ENCODE measurements at regions not wholly inside any gene's neighbourhood (a gene's known extent, or its start where the extent isn't known, plus 50 kb on each side); places are given as distances from the start of the nearest gene placed in this dataset.

GRCh38 chr16:18048853-18049546 lies 287.5 kb downstream of the NPIPA8 start:
- no peak for TF ChIP-seq CTCF (IDR thresholded peaks at IDR 0.05; ENCODE audit: low read depth, low read length, missing control alignments)
- no peak overlapping the region for H3K4me3 ChIP-seq (ENCODE audit: low read depth, low read length)
- DNase-seq (ENCODE audit: low read depth): no peak
- in situ Hi-C loops (cut with HindIII; ENCODE audit: low sequenced_read_pairs): loop anchor here (10.0 kb wide), 1 partner anchor 194 kb away; no protein-coding TSS in a partner anchor

GRCh38 chr16:18047761-18048160 lies 288.8 kb downstream of the NPIPA8 start:
- in situ Hi-C loops (cut with HindIII; ENCODE audit: low sequenced_read_pairs): loop anchor here (10.0 kb wide), 1 partner anchor 193 kb away; no protein-coding TSS in a partner anchor
- no peak for TF ChIP-seq CTCF (IDR thresholded peaks at IDR 0.05; ENCODE audit: low read depth, low read length, missing control alignments)
- DNase-seq (ENCODE audit: low read depth): no peak
- H3K4me3 ChIP-seq (ENCODE audit: low read depth, low read length): no peak overlapping the region

GRCh38 chr16:18045356-18045755 lies 291.2 kb downstream of the NPIPA8 start:
- in situ Hi-C loops (cut with HindIII; ENCODE audit: low sequenced_read_pairs): loop anchor here (10.0 kb wide), 1 partner anchor 191 kb away; no protein-coding TSS in a partner anchor
- no peak for DNase-seq (ENCODE audit: low read depth)
- no peak for TF ChIP-seq CTCF (IDR thresholded peaks at IDR 0.05; ENCODE audit: low read depth, low read length, missing control alignments)
- no peak overlapping the region for H3K4me3 ChIP-seq (ENCODE audit: low read depth, low read length)

- H3K4me3 ChIP-seq (ENCODE audit: low read depth, low read length): no peak overlapping the region
- TF ChIP-seq CTCF (IDR thresholded peaks at IDR 0.05; ENCODE audit: low read depth, low read length, missing control alignments): no peak
- in situ Hi-C loops (cut with HindIII; ENCODE audit: low sequenced_read_pairs): loop anchor here (10.0 kb wide), 1 partner anchor 187 kb away; no protein-coding TSS in a partner anchor
- no peak for DNase-seq (ENCODE audit: low read depth)
These were observed 294.4 kb downstream of the NPIPA8 start for GRCh38 chr16:18041864-18042834.

- TF ChIP-seq CTCF (IDR thresholded peaks at IDR 0.05; ENCODE audit: low read depth, low read length, missing control alignments): no peak
- no peak for DNase-seq (ENCODE audit: low read depth)
- H3K4me3 ChIP-seq (ENCODE audit: low read depth, low read length): no peak overlapping the region
- in situ Hi-C loops (cut with HindIII; ENCODE audit: low sequenced_read_pairs): loop anchor here (10.0 kb wide), 1 partner anchor 185 kb away; no protein-coding TSS in a partner anchor
These were observed 296.6 kb downstream of the NPIPA8 start for GRCh38 chr16:18039931-18040330.

- DNase-seq (ENCODE audit: low read depth): no peak
- TF ChIP-seq CTCF (IDR thresholded peaks at IDR 0.05; ENCODE audit: low read depth, low read length, missing control alignments): no peak
- H3K4me3 ChIP-seq (ENCODE audit: low read depth, low read length): no peak overlapping the region
- in situ Hi-C loops (cut with HindIII; ENCODE audit: low sequenced_read_pairs): no loop called here
These were observed 299.5 kb downstream of the NPIPA8 start for GRCh38 chr16:18037051-18037450.

Data from astrocyte of the cerebellum (primary cell).